Ishikawa (cell line): ENCODE measurements at regions not wholly inside any gene's neighbourhood (a gene's known extent, or its start where the extent isn't known, plus 50 kb on each side); places are given as distances from the start of the nearest gene placed in this dataset.

Experiments used
- EP300 ChIP-seq: IDR thresholded peaks from 2 replicates; pipeline ENCODE4 v1.6.1; 2012; ENCODE audit warnings: borderline replicate concordance
- NFIC ChIP-seq: IDR thresholded peaks from 2 replicates; pipeline ENCODE4 v1.6.1; 2012
- TF ChIP-seq, protein P1 (sequence below): IDR thresholded peaks from 2 replicates; pipeline ENCODE4 v1.6.1; 2012

GRCh38 chr11:15770798-15771414 lies 585.4 kb downstream of the SOX6 start:
- no peak for TF ChIP-seq EP300
- TF ChIP-seq, protein P1, sequence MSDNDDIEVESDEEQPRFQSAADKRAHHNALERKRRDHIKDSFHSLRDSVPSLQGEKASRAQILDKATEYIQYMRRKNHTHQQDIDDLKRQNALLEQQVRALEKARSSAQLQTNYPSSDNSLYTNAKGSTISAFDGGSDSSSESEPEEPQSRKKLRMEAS: no peak
- no peak for TF ChIP-seq NFIC
